Heart left ventricle (tissue), 16 donors: ENCODE measurements at regions not wholly inside any gene's neighbourhood (a gene's known extent, or its start where the extent isn't known, plus 50 kb on each side); places are given as distances from the start of the nearest gene placed in this dataset.

ENCODE experiments used
- ATAC-seq, 4 donors: fragments of 200-7000 bp; cut with Tn5 transposase; one replicate each; pipeline ENCODE4 v1.9.1; 2020 to 2022; ENCODE audit warnings: moderate library complexity in 4 of 4, mild to moderate bottlenecking in 3 of 4, moderate number of reproducible peaks in 1 of 4
- DNase-seq, 5 donors: peaks; one replicate each; pipeline ENCODE4 v3.0.0-alpha.2; 2020
- H3K27ac ChIP-seq, 12 donors: fragments of 200-600 bp; sonication (generic) in 4 of 12; one replicate each; pipeline versions ENCODE4 v1.5.0 to v1.8.0; 2016 to 2022; ENCODE audit warnings: mild to moderate bottlenecking in 2 of 12
- H3K27me3 ChIP-seq, 9 donors: fragments of 200-600 bp; sonication (generic) in 2 of 9; one replicate each; pipeline versions ENCODE4 v1.5.1 to v1.8.0; 2016 to 2022; ENCODE audit warnings: mild to moderate bottlenecking in 3 of 9
- H3K36me3 ChIP-seq, 9 donors: fragments of 200-600 bp; sonication (generic) in 2 of 9; one replicate each; pipeline versions ENCODE4 v1.5.0 to v1.8.0; 2018 to 2022; ENCODE audit warnings: mild to moderate bottlenecking in 2 of 9
- H3K4me1 ChIP-seq, 12 donors: fragments of 200-600 bp; sonication (generic) in 4 of 12; one replicate each; pipeline versions ENCODE4 v1.5.0 to v1.8.0; 2016 to 2022; ENCODE audit warnings: mild to moderate bottlenecking in 3 of 12
- H3K4me3 ChIP-seq, 12 donors: fragments of 200-600 bp; sonication (generic) in 4 of 12; one replicate each; pipeline versions ENCODE4 v1.5.0 to v1.8.0; 2017 to 2022; ENCODE audit warnings: mild to moderate bottlenecking in 9 of 12, moderate library complexity in 4 of 12
- H3K9me3 ChIP-seq, 12 donors: fragments of 200-600 bp; sonication (generic) in 4 of 12; one replicate each; pipeline versions ENCODE4 v1.5.0 to v1.8.0; 2016 to 2022; ENCODE audit warnings: mild to moderate bottlenecking in 1 of 12
- POLR2A ChIP-seq, 2 donors: fragments of 450-650 bp; IDR thresholded peaks; one replicate each; pipeline ENCODE4 v1.6.1; 2017; ENCODE audit warnings: antibody characterized with exemption in 2 of 2, mild to moderate bottlenecking in 2 of 2, moderate library complexity in 2 of 2
- whole genome bisulfite sequencing, 4 donors: extraction: QIAGEN DNeasy Blood & Tissue Kit in 2 of 4; methylation state at CpG; one replicate each; pipeline versions ENCODE4 v1.1.5 to v1.1.7; 2013 to 2018; 5-methylcytosine and 5-hydroxymethylcytosine counted together
- intact Hi-C, 10 donors: fragments of 100-400 bp; cut with DNase I; formaldehyde crosslinking; loops; one replicate each; pipeline versions ENCODE4 v1.11.1 to v1.14.2; 2022
- TF ChIP-seq, protein P1 (sequence below), 12 donors: fragments of 200-600 bp; sonication (generic) in 4 of 12; IDR thresholded peaks; one replicate each; pipeline versions ENCODE4 v1.5.0 to v1.8.0; 2018 to 2022; ENCODE audit warnings: antibody characterized with exemption in 12 of 12, mild to moderate bottlenecking in 5 of 12
- donor health status: ischemic (EF 13 %, LVEDD 7.1; RV severe dilation, severe dysfunction).
- donor health status: healthy with polysubstance abuse.
- donor health status: DM: no; HTN: yes; CAD: no.
- donor health status: DM: no; HTN: no; CAD: no.
- donor health status: ischemic (EF 25% LVEDD 6.9; RV normal size, moderate dysfunction).
- donor health status: ischemic (EF 25% LVEDD 5.7; RV mildly dilated, moderate dysfunction).
- donor health status: healthy.
- donor health status: DM: yes; HTN: yes; CAD: no.
- donor health status: ischemic (EF 35%, LVEDD 5.7; RV mildly dilated, moderate dysfunction).
- donor health status: nonischemic (EF 11% LVEDD 7.7; RV severe dilation, severe dysfunction).
- donor health status: DM: yes; HTN: yes; CAD: no.
- donor health status: PGD.
- donor health status: ischemic (EF 29% LVEDD 5.4; RV normal size, mild dysfunction).
- donor health status: nonischemic (EF 23%, LVEDD 6.1; RV moderate dilation, normal function).

DNA sequence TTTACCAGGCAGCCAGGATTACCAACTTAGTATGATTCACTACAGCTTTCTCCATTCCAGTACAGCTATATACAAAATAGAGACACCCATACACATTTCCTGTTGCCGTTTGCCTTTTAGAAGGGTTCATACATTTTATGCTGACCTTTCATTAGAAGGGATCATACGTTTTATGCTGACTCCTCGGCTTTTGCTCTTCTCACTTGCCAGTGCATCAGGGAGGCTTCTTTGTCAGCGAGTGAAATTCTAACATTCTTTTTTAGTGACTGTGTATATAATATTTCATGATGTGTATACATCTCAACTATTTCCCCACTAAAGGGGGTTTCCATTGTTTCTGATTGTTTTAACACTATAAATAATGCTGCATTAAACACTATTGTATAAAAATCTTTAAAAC is 552.6 kb downstream of the TRIML1 start:
- no peak for TF ChIP-seq POLR2A (IDR thresholded peaks at IDR 0.05)
- TF ChIP-seq, protein P1, sequence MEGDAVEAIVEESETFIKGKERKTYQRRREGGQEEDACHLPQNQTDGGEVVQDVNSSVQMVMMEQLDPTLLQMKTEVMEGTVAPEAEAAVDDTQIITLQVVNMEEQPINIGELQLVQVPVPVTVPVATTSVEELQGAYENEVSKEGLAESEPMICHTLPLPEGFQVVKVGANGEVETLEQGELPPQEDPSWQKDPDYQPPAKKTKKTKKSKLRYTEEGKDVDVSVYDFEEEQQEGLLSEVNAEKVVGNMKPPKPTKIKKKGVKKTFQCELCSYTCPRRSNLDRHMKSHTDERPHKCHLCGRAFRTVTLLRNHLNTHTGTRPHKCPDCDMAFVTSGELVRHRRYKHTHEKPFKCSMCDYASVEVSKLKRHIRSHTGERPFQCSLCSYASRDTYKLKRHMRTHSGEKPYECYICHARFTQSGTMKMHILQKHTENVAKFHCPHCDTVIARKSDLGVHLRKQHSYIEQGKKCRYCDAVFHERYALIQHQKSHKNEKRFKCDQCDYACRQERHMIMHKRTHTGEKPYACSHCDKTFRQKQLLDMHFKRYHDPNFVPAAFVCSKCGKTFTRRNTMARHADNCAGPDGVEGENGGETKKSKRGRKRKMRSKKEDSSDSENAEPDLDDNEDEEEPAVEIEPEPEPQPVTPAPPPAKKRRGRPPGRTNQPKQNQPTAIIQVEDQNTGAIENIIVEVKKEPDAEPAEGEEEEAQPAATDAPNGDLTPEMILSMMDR (IDR thresholded peaks at IDR 0.05): no peak
- Histone ChIP-seq H3K9me3 (no peaks in the 10 kb centered on the region), H3K27me3 (peaks cover 0 to 2% (median 0%) of the 10 kb centered on the region in 9 donors), H3K4me3 (no peak overlapping the region), H3K27ac (no peak overlapping the region), H3K36me3 (no peaks in the 10 kb centered on the region), H3K4me1 (no peaks in the 10 kb centered on the region)
- WGBS, 4 donors: 64 to 77% (median 70%) methylated on average over 4 of the region's 4 CpGs
- no peak for ATAC-seq
- intact Hi-C loops: no loop called here
- no peak for DNase-seq

DNA sequence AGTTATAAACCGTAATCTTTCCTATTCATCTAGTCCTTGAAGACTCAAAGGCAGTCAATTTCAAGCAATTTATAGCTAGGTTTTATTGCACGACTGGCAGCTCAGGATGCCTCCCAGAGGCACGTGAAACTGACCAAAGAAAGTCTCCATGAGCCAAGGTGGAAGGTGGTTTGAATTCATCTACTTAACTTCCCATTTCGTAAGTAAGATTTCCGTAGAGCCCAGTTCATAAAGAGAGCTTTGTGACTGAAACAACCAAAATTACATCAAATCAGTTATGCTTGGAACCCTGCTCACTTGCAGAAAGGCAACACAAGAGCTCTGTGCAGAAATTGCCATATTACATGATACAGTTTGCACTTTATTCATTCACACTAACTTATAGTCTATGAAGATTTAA is 556.0 kb downstream of the TRIML1 start:
- intact Hi-C loops: no loop called here
- no peak for TF ChIP-seq POLR2A (IDR thresholded peaks at IDR 0.05)
- TF ChIP-seq, protein P1 (IDR thresholded peaks at IDR 0.05): no peak
- Histone ChIP-seq H3K27ac (no peak overlapping the region), H3K4me3 (no peak overlapping the region), H3K9me3 (no peaks in the 10 kb centered on the region), H3K27me3 (peaks cover 0 to 2% (median 0%) of the 10 kb centered on the region in 9 donors), H3K4me1 (no peaks in the 10 kb centered on the region), H3K36me3 (no peaks in the 10 kb centered on the region)
- DNase-seq (no peak), ATAC-seq (no peak)
- 59 to 83% (median 81%) methylated on average over 5 of the region's 5 CpGs for WGBS, 4 donors

DNA sequence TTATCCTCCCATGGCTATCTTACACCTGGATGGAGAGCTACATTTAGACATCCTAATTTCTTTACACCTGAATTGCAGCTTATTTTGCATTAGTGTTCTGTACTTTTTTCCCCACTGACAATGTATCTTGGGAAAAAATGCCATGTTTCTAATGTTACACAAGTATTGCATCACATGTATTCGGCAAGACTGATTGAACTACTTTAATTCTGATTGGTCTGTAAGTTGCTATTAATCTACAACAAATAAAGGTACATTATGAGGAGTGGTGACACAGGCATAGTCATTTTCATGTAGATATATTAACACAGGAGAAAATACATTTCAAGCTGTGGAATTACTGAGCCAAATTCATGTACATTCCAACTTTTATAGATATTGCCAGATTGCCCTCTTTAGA is 558.0 kb downstream of the TRIML1 start:
- ATAC-seq: no peak
- no peak overlapping the region for H3K4me3 ChIP-seq
- WGBS, 4 donors: 80 to 94% (median 84%) methylated on average over 1 of the region's 1 CpG
- intact Hi-C loops: no loop called here
- H3K27me3 ChIP-seq: peaks cover 0 to 2% (median 0%) of the 10 kb centered on the region in 9 donors
- H3K27ac ChIP-seq: no peak overlapping the region
- TF ChIP-seq, protein P1 (IDR thresholded peaks at IDR 0.05): no peak
- TF ChIP-seq POLR2A (IDR thresholded peaks at IDR 0.05): no peak
- no peaks in the 10 kb centered on the region for H3K4me1 ChIP-seq
- DNase-seq: no peak
- H3K36me3 ChIP-seq: no peaks in the 10 kb centered on the region
- H3K9me3 ChIP-seq: no peaks in the 10 kb centered on the region

DNA sequence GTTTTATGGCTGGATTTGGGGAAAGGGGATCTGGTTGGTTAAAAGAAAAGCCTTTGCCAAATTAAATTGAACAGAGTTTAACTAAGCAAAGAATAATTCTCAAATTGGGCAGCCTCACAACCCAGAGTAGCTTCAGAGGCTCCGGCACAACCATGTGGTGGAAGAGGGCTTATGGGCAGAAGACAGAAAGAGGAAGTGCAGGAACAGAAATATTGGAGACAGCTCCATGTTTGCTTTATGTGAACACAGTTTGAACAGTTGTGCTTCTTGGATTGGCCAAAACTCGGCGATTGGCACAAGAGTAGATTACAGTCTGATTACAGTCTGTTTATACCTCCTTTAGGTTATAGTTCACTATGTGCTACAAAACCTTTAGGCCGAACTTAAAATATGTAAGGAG is 562.7 kb downstream of the TRIML1 start:
- WGBS, 4 donors: 91 to 98% (median 94%) methylated on average over 4 of the region's 4 CpGs
- intact Hi-C loops: no loop called here

More for the DNA sequence above, 562.7 kb downstream of the TRIML1 start:
- ATAC-seq (no peak), DNase-seq (no peak)
- Histone ChIP-seq H3K9me3 (no peaks in the 10 kb centered on the region), H3K4me1 (no peaks in the 10 kb centered on the region), H3K4me3 (no peak overlapping the region), H3K36me3 (no peaks in the 10 kb centered on the region), H3K27me3 (no peaks in the 10 kb centered on the region), H3K27ac (no peak overlapping the region)
- TF ChIP-seq, protein P1 (IDR thresholded peaks at IDR 0.05): no peak
- TF ChIP-seq POLR2A (IDR thresholded peaks at IDR 0.05): no peak
